Lower leg skin (tissue), 4 donors: ENCODE measurements at regions not wholly inside any gene's neighbourhood (a gene's known extent, or its start where the extent isn't known, plus 50 kb on each side); places are given as distances from the start of the nearest gene placed in this dataset.

Source experiments
- DNase-seq, 2 donors: peaks; one replicate each; pipeline ENCODE4 v3.0.0-alpha.2; 2019; ENCODE audit warnings: low spot score in 2 of 2
- H3K4me3 ChIP-seq: fragments of 200-600 bp; sonication (generic); 2 replicates; pipeline ENCODE4 v1.5.1; 2017; ENCODE audit warnings: mild to moderate bottlenecking, low read depth; ENCODE audit not compliant: poor library complexity, severe bottlenecking
- POLR2A ChIP-seq, 2 donors: fragments of 450-650 bp; IDR thresholded peaks; one replicate each; pipeline ENCODE4 v1.6.1; 2016 to 2017; ENCODE audit warnings: antibody characterized with exemption in 2 of 2, mild to moderate bottlenecking in 1 of 2, moderate library complexity in 1 of 2
- WGBS, 2 donors: methylation state at CpG; one replicate each; pipeline ENCODE4 v1.1.5; 2018; 5-methylcytosine and 5-hydroxymethylcytosine counted together
- intact Hi-C: fragments of 100-400 bp; cut with DNase I; formaldehyde crosslinking; loops from one replicate; pipeline ENCODE4 v1.15.0; 2023; ENCODE audit warnings: low total_unique reads
- TF ChIP-seq, protein P1 (sequence below), 3 donors: fragments of 450-650 bp; IDR thresholded peaks; one replicate each; pipeline ENCODE4 v1.5.1; 2016; ENCODE audit warnings: antibody characterized with exemption in 3 of 3, mild to moderate bottlenecking in 3 of 3, moderate library complexity in 2 of 3

DNA sequence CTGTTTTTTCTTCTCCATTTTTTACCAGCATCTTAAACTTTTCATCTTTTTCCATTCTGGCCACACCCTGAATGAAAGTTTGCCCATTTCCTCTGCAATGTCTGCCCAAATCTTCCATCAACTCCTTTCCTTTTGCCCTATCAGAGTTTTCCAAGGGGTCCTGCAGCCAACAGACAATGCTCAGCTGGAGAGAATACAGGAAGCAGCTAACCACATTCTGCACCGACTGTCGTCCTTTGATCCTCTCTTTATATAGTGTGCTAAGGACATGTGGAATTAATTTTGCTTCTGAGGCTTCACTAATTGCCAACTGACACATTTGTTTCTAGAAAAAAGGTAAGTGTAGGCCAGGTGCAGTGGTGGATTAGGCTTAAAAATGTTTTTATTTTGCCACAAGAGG lies 50.5 kb upstream of the DLX2 start:
- H3K4me3 ChIP-seq, result no peak overlapping the region
- WGBS, 2 donors, result 34 to 39% methylated on average over 2 of the region's 2 CpGs
- DNase-seq, result no peak
- intact Hi-C loops, result no loop called here
- TF ChIP-seq, protein P1, sequence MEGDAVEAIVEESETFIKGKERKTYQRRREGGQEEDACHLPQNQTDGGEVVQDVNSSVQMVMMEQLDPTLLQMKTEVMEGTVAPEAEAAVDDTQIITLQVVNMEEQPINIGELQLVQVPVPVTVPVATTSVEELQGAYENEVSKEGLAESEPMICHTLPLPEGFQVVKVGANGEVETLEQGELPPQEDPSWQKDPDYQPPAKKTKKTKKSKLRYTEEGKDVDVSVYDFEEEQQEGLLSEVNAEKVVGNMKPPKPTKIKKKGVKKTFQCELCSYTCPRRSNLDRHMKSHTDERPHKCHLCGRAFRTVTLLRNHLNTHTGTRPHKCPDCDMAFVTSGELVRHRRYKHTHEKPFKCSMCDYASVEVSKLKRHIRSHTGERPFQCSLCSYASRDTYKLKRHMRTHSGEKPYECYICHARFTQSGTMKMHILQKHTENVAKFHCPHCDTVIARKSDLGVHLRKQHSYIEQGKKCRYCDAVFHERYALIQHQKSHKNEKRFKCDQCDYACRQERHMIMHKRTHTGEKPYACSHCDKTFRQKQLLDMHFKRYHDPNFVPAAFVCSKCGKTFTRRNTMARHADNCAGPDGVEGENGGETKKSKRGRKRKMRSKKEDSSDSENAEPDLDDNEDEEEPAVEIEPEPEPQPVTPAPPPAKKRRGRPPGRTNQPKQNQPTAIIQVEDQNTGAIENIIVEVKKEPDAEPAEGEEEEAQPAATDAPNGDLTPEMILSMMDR (IDR thresholded peaks at IDR 0.05), result no peak

DNA sequence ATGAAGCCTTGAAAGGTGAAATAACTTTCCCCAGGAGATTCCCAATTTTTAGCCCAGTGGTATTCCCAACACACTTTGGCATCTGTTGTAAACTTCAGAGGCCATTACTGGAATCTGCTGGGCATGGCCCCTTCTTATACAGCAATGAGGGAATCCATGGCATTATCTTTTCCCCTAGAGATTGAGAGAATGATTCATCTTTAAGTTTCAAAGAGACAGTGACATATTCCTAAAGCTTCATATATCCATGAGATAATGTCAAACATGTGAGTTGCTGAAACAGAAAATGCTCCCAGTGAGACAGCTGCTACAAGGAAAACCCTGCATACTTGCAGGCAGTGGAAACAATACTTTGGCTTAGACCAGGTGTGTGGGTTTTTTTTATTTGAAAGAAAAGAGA lies 51.1 kb upstream of the DLX2 start:
- TF ChIP-seq, protein P1 (IDR thresholded peaks at IDR 0.05), result no peak
- no peak for TF ChIP-seq POLR2A (IDR thresholded peaks at IDR 0.05)
- intact Hi-C loops, result no loop called here
- no peak overlapping the region for H3K4me3 ChIP-seq
- no peak for DNase-seq

GRCh38 chr2:172155752-172156151 lies 53.1 kb upstream of the DLX2 start:
- no peak for DNase-seq
- intact Hi-C loops, result no loop called here
- no peak overlapping the region for H3K4me3 ChIP-seq
- WGBS, 2 donors, result 91 to 92% methylated on average over 12 of the region's 12 CpGs
- TF ChIP-seq, protein P1 (IDR thresholded peaks at IDR 0.05), result no peak
- no peak for TF ChIP-seq POLR2A (IDR thresholded peaks at IDR 0.05)

- intact Hi-C loops, result no loop called here
- TF ChIP-seq POLR2A (IDR thresholded peaks at IDR 0.05), result no peak
- TF ChIP-seq, protein P1 (IDR thresholded peaks at IDR 0.05), result no peak
- WGBS, 2 donors, result 85 to 86% methylated on average over 1 of the region's 1 CpG
- no peak for DNase-seq
- no peak overlapping the region for H3K4me3 ChIP-seq
Measured at GRCh38 chr2:172160839-172161238, 58.1 kb upstream of the DLX2 start.

GRCh38 chr2:172162225-172162733 lies 59.6 kb upstream of the DLX2 start:
- TF ChIP-seq POLR2A (IDR thresholded peaks at IDR 0.05), result no peak
- TF ChIP-seq, protein P1 (IDR thresholded peaks at IDR 0.05), result no peak
- no peak overlapping the region for H3K4me3 ChIP-seq
- no peak for DNase-seq
- WGBS, 2 donors, result 84 to 85% methylated on average over 3 to 7 of the region's 7 CpGs
- intact Hi-C loops, result no loop called here

GRCh38 chr2:172162739-172163336 lies 60.1 kb upstream of the DLX2 start:
- intact Hi-C loops, result no loop called here
- DNase-seq, result no peak
- 94 to 98% methylated on average over 5 to 8 of the region's 9 CpGs for whole genome bisulfite sequencing, 2 donors
- TF ChIP-seq, protein P1 (IDR thresholded peaks at IDR 0.05), result no peak
- TF ChIP-seq POLR2A (IDR thresholded peaks at IDR 0.05), result no peak
- H3K4me3 ChIP-seq, result no peak overlapping the region
